Adrenal gland (tissue), 9 donors: ENCODE measurements at regions not wholly inside any gene's neighbourhood (a gene's known extent, or its start where the extent isn't known, plus 50 kb on each side); places are given as distances from the start of the nearest gene placed in this dataset.

Experiments
- DNase-seq, 7 donors: peaks; one replicate each; pipeline ENCODE4 v3.0.0-alpha.2; 2019 to 2020
- H3K27ac ChIP-seq, 5 donors: fragments of 200-600 bp; sonication (generic) in 4 of 5; 1 replicate in 3 of 5; 2 replicates in 2 of 5; pipeline versions ENCODE4 v1.5.1 to v1.8.0; 2016 to 2020; ENCODE audit warnings: mild to moderate bottlenecking in 1 of 5
- H3K27me3 ChIP-seq: fragments of 200-600 bp; 2 replicates; pipeline ENCODE4 v1.8.0; 2021
- H3K36me3 ChIP-seq, 2 donors: fragments of 200-600 bp; replicated peaks in 1 of 2; 1 replicate in 1 of 2; 2 replicates in 1 of 2; pipeline versions ENCODE4 v1.5.1 to v1.8.0; 2018 to 2022
- H3K4me1 ChIP-seq, 2 donors: fragments of 200-600 bp; replicated peaks in 1 of 2; 1 replicate in 1 of 2; 2 replicates in 1 of 2; pipeline versions ENCODE4 v1.5.1 to v1.8.0; 2018 to 2021
- H3K4me3 ChIP-seq, 4 donors: fragments of 200-600 bp; sonication (generic) in 3 of 4; one replicate each; pipeline ENCODE4 v1.5.1; 2016 to 2018
- H3K9me3 ChIP-seq, 3 donors: fragments of 200-600 bp; sonication (generic) in 1 of 3; replicated peaks in 1 of 3; 1 replicate in 2 of 3; 2 replicates in 1 of 3; pipeline versions ENCODE4 v1.5.1 to v1.8.0; 2016 to 2021
- CTCF ChIP-seq, 6 experiments: fragments of 450-650 bp in 4 of 6; fragments of 200-600 bp in 2 of 6; sonication (generic) in 1 of 6; IDR thresholded peaks; 1 replicate in 5 of 6; 2 replicates in 1 of 6; pipeline versions ENCODE4 v1.5.1 to v1.8.0; 2016 to 2021; ENCODE audit warnings: antibody characterized with exemption in 6 of 6, mild to moderate bottlenecking in 2 of 6, moderate library complexity in 1 of 6
- POLR2A ChIP-seq, 2 donors: fragments of 450-650 bp; IDR thresholded peaks; one replicate each; pipeline ENCODE4 v1.6.1; 2017; ENCODE audit warnings: antibody characterized with exemption in 2 of 2, mild to moderate bottlenecking in 2 of 2, moderate library complexity in 1 of 2
- WGBS, 4 donors: extraction: QIAGEN DNeasy Blood & Tissue Kit in 2 of 4; methylation state at CpG; one replicate each; pipeline versions ENCODE4 v1.1.5 to v1.1.7; 2013 to 2017; 5-methylcytosine and 5-hydroxymethylcytosine counted together
- intact Hi-C, 2 donors: fragments of 100-400 bp; cut with DNase I; formaldehyde crosslinking; loops; one replicate each; pipeline versions ENCODE4 v1.14.1 to v1.15.0; 2022 to 2023
- donor health status: healthy with polysubstance abuse.
- donor health status: Bipolar disorder and iron deficiency.
- donor health status: DM: yes; HTN: yes; CAD: no.
- donor health status: DM: no; HTN: no; CAD: no.
- donor health status: DM: no; HTN: no; CAD: no.

DNA sequence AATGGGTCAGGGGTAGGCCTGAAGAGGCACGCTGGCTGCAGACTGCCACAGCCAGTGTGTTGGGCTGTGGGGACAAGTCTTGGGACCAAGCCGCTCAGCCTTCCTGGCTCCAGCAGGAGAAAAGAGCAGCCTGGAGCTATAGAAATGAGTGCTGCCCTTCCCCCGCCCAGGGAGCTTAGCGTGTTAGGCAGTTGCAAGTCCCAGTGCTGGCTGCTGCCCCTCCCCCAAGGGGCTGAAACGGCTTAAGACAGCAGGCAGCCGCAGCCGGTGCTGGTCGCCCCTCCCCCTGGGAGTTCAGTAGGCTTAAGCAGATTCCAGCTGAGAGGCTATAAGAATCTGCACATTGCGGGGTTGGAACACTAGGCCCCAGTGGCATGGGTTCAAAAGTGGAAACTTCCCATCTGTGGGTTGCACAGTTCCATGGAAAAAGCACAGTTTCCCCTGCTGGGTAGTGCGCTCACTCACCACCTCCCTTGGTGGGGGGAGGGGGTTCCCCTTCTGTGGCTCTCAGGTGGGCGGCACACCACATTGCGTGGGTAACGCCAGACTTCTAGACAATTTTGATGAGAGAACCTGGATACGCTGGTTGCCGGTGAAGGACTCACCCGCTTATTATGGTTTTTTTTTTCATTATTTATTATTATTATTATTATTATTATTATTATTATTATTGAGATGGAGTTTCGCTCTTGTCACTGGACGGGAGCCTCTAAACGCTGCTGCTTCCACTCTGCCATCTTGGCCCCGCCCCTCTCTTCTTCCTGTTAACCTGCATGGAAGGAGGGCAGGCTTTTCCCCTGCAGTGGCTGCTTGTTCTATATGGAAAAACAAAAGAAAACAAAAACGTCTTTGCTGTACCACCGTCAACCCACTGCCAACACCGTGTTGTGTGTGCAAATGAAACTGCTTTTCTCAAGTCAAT, 151.1 kb downstream of the CXCL12 start:
- no peak overlapping the region for H3K4me3 ChIP-seq
- H3K27me3 ChIP-seq, result no peaks in the 10 kb centered on the region
- intact Hi-C loops, result no loop called here
- H3K4me1 ChIP-seq, result no peaks in the 10 kb centered on the region
- no peaks in the 10 kb centered on the region for H3K9me3 ChIP-seq
- 59 to 67% (median 60%) methylated on average over 16 to 23 of the region's 23 CpGs for WGBS, 4 donors
- no peaks in the 10 kb centered on the region for H3K36me3 ChIP-seq
- H3K27ac ChIP-seq, result no peak overlapping the region
- DNase-seq, result no peak
- TF ChIP-seq CTCF (IDR thresholded peaks at IDR 0.05) (no peak), POLR2A (IDR thresholded peaks at IDR 0.05) (no peak)

GRCh38 chr10:44217274-44217820, 167.6 kb downstream of the CXCL12 start:
- H3K9me3 ChIP-seq, result no peaks in the 10 kb centered on the region
- H3K4me3 ChIP-seq, result no peak overlapping the region
- TF ChIP-seq POLR2A (IDR thresholded peaks at IDR 0.05) (no peak), CTCF (IDR thresholded peaks at IDR 0.05) (no peak)
- no peak overlapping the region for H3K27ac ChIP-seq
- DNase-seq, result no peak
- 65 to 83% (median 75%) methylated on average over 2 to 3 of the region's 3 CpGs for WGBS, 4 donors
- H3K4me1 ChIP-seq, result no peaks in the 10 kb centered on the region
- no peaks in the 10 kb centered on the region for H3K27me3 ChIP-seq
- no peaks in the 10 kb centered on the region for H3K36me3 ChIP-seq
- intact Hi-C loops, result no loop called here

GRCh38 chr10:44216073-44216472, 168.8 kb downstream of the CXCL12 start:
- H3K4me1 ChIP-seq, result no peaks in the 10 kb centered on the region
- 58 to 72% (median 70%) methylated on average over 2 of the region's 2 CpGs for WGBS, 4 donors
- no peak for TF ChIP-seq POLR2A (IDR thresholded peaks at IDR 0.05)
- TF ChIP-seq CTCF (IDR thresholded peaks at IDR 0.05), result no peak
- DNase-seq, result no peak
- no peak overlapping the region for H3K27ac ChIP-seq
- no peak overlapping the region for H3K4me3 ChIP-seq
- H3K27me3 ChIP-seq, result no peaks in the 10 kb centered on the region
- no peaks in the 10 kb centered on the region for H3K9me3 ChIP-seq
- intact Hi-C loops, result no loop called here
- no peaks in the 10 kb centered on the region for H3K36me3 ChIP-seq

- TF ChIP-seq CTCF (IDR thresholded peaks at IDR 0.05) (no peak), POLR2A (IDR thresholded peaks at IDR 0.05) (no peak)
- Histone ChIP-seq H3K27me3 (no peaks in the 10 kb centered on the region), H3K4me3 (no peak overlapping the region), H3K27ac (no peak overlapping the region), H3K36me3 (no peaks in the 10 kb centered on the region), H3K4me1 (no peaks in the 10 kb centered on the region), H3K9me3 (no peaks in the 10 kb centered on the region)
- DNase-seq, result no peak
- intact Hi-C loops, result no loop called here
- 57 to 86% (median 72%) methylated on average over 2 to 4 of the region's 4 CpGs for WGBS, 4 donors
Measured at GRCh38 chr10:44209811-44210210, 175.1 kb downstream of the CXCL12 start.
